Astrocyte of the spinal cord (primary cell): ENCODE measurements at regions not wholly inside any gene's neighbourhood (a gene's known extent, or its start where the extent isn't known, plus 50 kb on each side); places are given as distances from the start of the nearest gene placed in this dataset.

Source experiments
- DNase-seq: peaks from one replicate; pipeline ENCODE4 v3.0.0; 2011; ENCODE audit warnings: low read depth, low spot score
- H3K4me3 ChIP-seq: 2 replicates; pipeline ENCODE4 v1.5.1; 2011; ENCODE audit warnings: low read depth, mild to moderate bottlenecking, low read length, moderate library complexity
- in situ Hi-C: cut with HindIII; loops from 2 replicates; pipeline ENCODE4 v1.10.0; 2017; ENCODE audit warnings: low sequenced_read_pairs
- TF ChIP-seq, protein P1 (sequence below): IDR thresholded peaks from 2 replicates; pipeline ENCODE4 v1.5.1; 2012; ENCODE audit warnings: low read depth, mild to moderate bottlenecking, low read length, inconsistent platforms

DNA sequence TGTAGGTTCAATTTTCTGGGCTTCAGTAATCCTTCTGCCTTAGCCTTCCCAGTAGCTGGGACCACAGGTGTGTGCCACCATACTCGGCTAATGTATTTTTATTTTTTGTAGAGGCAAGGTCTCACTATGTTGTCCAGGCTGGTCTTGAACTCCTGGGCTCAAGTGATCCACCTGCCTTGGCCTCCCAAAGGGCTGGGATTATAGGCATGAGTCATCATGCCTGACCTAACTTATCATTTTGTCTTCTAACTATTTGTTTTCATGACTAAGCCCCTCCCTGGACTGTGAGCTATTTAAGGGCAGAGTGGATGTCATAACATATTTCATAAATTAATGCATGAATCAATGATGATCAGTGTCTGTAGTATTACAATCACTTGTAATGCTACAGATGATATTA, 56.1 kb upstream of the PIAS1 start:
- in situ Hi-C loops: no loop called here
- TF ChIP-seq, protein P1, sequence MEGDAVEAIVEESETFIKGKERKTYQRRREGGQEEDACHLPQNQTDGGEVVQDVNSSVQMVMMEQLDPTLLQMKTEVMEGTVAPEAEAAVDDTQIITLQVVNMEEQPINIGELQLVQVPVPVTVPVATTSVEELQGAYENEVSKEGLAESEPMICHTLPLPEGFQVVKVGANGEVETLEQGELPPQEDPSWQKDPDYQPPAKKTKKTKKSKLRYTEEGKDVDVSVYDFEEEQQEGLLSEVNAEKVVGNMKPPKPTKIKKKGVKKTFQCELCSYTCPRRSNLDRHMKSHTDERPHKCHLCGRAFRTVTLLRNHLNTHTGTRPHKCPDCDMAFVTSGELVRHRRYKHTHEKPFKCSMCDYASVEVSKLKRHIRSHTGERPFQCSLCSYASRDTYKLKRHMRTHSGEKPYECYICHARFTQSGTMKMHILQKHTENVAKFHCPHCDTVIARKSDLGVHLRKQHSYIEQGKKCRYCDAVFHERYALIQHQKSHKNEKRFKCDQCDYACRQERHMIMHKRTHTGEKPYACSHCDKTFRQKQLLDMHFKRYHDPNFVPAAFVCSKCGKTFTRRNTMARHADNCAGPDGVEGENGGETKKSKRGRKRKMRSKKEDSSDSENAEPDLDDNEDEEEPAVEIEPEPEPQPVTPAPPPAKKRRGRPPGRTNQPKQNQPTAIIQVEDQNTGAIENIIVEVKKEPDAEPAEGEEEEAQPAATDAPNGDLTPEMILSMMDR: no peak
- H3K4me3 ChIP-seq: no peak overlapping the region
- peak; percentile 9 for DNase-seq

DNA sequence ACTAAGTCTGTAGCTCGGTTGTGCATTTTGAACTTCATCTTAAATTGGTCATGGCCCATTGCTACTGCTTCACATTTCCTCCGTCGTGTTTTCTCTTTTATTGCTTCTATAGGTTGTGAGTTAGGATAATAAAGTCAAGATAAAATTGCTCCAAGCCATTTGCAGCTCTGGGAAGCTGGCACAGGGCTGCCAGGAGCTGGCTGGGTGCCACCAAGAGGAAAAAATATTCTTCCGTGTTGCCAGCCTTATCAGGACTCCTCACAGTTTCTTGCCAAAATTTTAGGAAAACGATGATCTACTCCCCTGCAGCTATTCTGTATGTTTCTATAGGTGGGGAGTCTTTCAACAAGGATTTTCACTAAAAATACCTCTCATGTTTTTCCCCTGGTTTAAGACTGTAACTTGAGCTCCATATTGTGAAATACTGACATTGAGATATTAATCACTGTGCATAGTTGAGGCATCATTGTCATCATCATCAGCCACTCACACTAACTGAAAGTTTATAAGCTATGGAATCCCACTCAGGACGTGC, 55.4 kb upstream of the PIAS1 start:
- in situ Hi-C loops: no loop called here
- TF ChIP-seq, protein P1: no peak
- no peak overlapping the region for H3K4me3 ChIP-seq
- peak; percentile 14 for DNase-seq

DNA sequence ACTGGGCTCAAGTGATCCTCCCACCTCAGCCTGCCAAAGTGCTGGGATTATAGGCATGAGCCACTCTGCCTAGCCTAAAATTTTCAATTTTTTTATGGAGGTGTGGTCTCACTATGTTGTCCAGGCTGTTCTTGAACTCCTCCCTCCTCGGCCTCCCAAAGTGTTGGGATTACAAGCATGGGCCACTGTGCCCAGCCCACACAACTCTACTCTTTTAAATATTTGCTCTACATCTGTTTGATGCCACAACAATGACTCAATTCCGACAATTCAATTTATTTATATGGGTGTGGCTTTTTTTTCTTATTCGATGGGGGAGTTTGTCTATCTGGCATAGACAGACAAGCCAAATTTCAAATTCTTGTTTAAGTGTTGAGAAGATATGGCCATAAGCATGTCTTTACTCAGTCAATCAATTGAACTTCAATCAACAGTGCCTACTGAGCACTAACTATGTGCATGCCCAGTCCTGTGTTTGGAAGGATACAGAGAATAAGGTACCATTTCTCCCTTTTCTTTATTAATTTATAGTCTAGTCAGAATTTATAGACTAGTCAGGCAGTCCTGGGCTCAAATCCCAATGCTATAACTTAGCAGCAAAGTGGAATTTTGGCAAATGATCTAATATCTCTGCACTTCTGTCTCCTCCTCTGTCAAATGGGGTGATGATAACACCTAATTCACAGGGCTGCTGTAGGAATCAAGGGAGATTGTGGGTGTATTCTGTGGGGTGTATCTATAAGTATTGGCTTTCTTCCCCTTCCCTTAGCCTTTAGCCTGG, 54.6 kb upstream of the PIAS1 start:
- in situ Hi-C loops: no loop called here
- TF ChIP-seq, protein P1: no peak
- H3K4me3 ChIP-seq: no peak overlapping the region
- no peak for DNase-seq

GRCh38 chr15:68000754-68001153, 53.4 kb upstream of the PIAS1 start:
- in situ Hi-C loops: no loop called here

GRCh38 chr15:68001811-68002210, 52.3 kb upstream of the PIAS1 start:
- DNase-seq: no peak

More at GRCh38 chr15:68000754-68001153, 53.4 kb upstream of the PIAS1 start:
- no peak for DNase-seq
- TF ChIP-seq, protein P1: no peak
- no peak overlapping the region for H3K4me3 ChIP-seq

GRCh38 chr15:68003297-68003696, 50.8 kb upstream of the PIAS1 start:
- in situ Hi-C loops: no loop called here
- TF ChIP-seq, protein P1: no peak
- H3K4me3 ChIP-seq: no peak overlapping the region
- no peak for DNase-seq

More at GRCh38 chr15:68001811-68002210, 52.3 kb upstream of the PIAS1 start:
- H3K4me3 ChIP-seq: no peak overlapping the region
- TF ChIP-seq, protein P1: no peak
- in situ Hi-C loops: no loop called here
